ENCODE measurements at regions not wholly inside any gene's neighbourhood (a gene's known extent, or its start where the extent isn't known, plus 50 kb on each side); places are given as distances from the start of the nearest gene placed in this dataset.

DNA sequence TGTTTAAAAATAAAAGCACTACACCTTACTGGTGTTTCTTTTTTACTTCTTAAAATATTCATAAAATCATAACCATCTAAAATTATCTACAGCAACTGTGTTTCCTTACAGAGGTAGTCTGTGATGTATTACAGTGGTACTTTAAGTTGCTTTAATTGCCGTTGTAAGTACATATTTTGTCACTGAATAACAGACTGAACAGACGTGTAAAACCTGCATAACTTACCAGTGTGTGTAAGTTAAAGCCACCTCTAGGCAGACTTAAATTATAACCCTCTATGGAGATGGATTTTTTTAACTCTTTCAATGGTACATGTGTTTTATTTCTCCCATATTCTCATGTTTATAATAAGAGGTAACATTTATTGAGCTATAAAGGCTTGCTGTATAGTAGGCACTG lies 166.8 kb downstream of the NR4A2 start:
- TF ChIP-seq, protein P1, sequence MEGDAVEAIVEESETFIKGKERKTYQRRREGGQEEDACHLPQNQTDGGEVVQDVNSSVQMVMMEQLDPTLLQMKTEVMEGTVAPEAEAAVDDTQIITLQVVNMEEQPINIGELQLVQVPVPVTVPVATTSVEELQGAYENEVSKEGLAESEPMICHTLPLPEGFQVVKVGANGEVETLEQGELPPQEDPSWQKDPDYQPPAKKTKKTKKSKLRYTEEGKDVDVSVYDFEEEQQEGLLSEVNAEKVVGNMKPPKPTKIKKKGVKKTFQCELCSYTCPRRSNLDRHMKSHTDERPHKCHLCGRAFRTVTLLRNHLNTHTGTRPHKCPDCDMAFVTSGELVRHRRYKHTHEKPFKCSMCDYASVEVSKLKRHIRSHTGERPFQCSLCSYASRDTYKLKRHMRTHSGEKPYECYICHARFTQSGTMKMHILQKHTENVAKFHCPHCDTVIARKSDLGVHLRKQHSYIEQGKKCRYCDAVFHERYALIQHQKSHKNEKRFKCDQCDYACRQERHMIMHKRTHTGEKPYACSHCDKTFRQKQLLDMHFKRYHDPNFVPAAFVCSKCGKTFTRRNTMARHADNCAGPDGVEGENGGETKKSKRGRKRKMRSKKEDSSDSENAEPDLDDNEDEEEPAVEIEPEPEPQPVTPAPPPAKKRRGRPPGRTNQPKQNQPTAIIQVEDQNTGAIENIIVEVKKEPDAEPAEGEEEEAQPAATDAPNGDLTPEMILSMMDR (IDR thresholded peaks at IDR 0.05), result no peak
- TF ChIP-seq POLR2A (IDR thresholded peaks at IDR 0.05) (no peak), POLR2AphosphoS5 (IDR thresholded peaks at IDR 0.05) (no peak)
